ENCODE measurements at regions not wholly inside any gene's neighbourhood (a gene's known extent, or its start where the extent isn't known, plus 50 kb on each side); places are given as distances from the start of the nearest gene placed in this dataset.

DNA sequence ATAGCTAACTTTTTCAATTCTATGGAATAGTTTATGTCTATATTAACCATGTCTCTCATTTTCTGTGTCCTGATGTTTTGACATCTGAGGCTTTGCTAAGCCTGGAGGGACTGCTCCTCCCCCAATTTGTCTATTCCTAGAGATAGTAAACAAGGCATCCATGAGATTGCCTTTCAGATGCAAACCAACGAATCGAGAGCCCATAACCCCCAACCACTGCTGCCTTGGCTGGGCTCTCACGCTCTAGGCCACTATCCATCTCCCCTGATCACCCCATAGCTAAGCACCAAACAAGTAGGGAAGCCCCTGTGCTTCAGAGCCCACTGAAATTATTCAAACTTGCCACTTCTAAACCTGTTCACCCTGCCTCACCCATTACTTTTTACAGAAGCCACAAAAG is 437.7 kb downstream of the SETD4 start:
- Mint-ChIP-seq H3K27ac (no peak overlapping the region), H3K27me3 (ENCODE audit: low read depth in 3 of 3) (peaks cover 0 to 2% (median 2%) of the 10 kb centered on the region in 3 donors), H3K4me1 (no peaks in the 10 kb centered on the region), H3K36me3 (no peaks in the 10 kb centered on the region), H3K4me3 (no peak overlapping the region), H3K9me3 (peaks cover 0 to 5% (median 3%) of the 10 kb centered on the region in 7 donors)
- Histone ChIP-seq H3K4me3 (replicated peaks in 1 of 3; ENCODE audit: low read depth in 2 of 3, low read length in 3 of 3) (no peak overlapping the region), H3K36me3 (replicated peaks in 1 of 2; ENCODE audit: control insufficient read depth in 1 of 2, insufficient read depth in 2 of 2, low read length in 2 of 2) (no peaks in the 10 kb centered on the region), H2AFZ (ENCODE audit: insufficient read depth, low read depth, low read length, poor library complexity, severe bottlenecking) (no peak overlapping the region), H3K4me1 (ENCODE audit: control insufficient read depth in 1 of 2, insufficient read depth in 2 of 2, low read length in 2 of 2) (no peaks in the 10 kb centered on the region), H3K27me3 (ENCODE audit: control insufficient read depth in 2 of 2, insufficient read depth in 2 of 2, low read length in 2 of 2) (no peaks in the 10 kb centered on the region), H3K79me2 (ENCODE audit: insufficient read depth, low read length) (no peaks in the 10 kb centered on the region), H3K4me2 (replicated peaks; ENCODE audit: extremely low read depth, low read length, poor library complexity, severe bottlenecking) (no peak overlapping the region), H3K9me3 (replicated peaks in 1 of 2; ENCODE audit: control insufficient read depth in 1 of 2, insufficient read depth in 1 of 2, low read length in 2 of 2) (no peaks in the 10 kb centered on the region), H3K9ac (ENCODE audit: insufficient read depth, low read length, poor library complexity, severe bottlenecking) (no peak overlapping the region), H4K20me1 (ENCODE audit: insufficient read depth, low read length) (no peaks in the 10 kb centered on the region), H3K27ac (ENCODE audit: low read depth in 1 of 2, low read length in 2 of 2) (no peak overlapping the region)
- DNase-seq = no peak
- WGBS (ENCODE audit: insufficient coverage) = 100% methylated on average over 3 of the region's 3 CpGs
- intact Hi-C loops (cut with micrococcal nuclease) = no loop called here
- TF ChIP-seq, protein P1, sequence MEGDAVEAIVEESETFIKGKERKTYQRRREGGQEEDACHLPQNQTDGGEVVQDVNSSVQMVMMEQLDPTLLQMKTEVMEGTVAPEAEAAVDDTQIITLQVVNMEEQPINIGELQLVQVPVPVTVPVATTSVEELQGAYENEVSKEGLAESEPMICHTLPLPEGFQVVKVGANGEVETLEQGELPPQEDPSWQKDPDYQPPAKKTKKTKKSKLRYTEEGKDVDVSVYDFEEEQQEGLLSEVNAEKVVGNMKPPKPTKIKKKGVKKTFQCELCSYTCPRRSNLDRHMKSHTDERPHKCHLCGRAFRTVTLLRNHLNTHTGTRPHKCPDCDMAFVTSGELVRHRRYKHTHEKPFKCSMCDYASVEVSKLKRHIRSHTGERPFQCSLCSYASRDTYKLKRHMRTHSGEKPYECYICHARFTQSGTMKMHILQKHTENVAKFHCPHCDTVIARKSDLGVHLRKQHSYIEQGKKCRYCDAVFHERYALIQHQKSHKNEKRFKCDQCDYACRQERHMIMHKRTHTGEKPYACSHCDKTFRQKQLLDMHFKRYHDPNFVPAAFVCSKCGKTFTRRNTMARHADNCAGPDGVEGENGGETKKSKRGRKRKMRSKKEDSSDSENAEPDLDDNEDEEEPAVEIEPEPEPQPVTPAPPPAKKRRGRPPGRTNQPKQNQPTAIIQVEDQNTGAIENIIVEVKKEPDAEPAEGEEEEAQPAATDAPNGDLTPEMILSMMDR (IDR thresholded peaks at IDR 0.05) = no peak

DNA sequence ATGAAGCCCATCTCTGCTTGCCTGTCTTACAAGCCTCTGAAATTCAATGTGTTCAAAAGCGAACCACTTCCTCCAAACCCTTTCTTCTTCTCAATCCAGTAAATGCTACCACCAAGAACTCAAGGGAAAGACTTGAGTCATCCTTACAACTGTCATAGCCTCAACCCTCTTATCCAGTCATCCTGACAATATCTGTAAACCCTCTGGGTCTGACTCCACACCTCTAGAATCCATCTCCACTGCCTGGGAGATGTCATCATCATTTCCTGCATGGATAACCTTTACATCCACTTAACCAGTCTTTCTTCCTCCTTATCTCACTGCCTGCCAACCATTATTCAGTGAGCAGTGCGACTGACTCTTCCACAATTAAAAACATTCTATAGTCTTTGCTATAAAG is 441.1 kb downstream of the SETD4 start:
- Histone ChIP-seq H3K79me2 (ENCODE audit: insufficient read depth, low read length) (no peaks in the 10 kb centered on the region), H2AFZ (ENCODE audit: insufficient read depth, low read depth, low read length, poor library complexity, severe bottlenecking) (no peak overlapping the region), H3K4me1 (ENCODE audit: control insufficient read depth in 1 of 2, insufficient read depth in 2 of 2, low read length in 2 of 2) (peaks cover 0 to 6% of the 10 kb centered on the region in 2 donors), H3K27ac (ENCODE audit: low read depth in 1 of 2, low read length in 2 of 2) (no peak overlapping the region), H3K36me3 (replicated peaks in 1 of 2; ENCODE audit: control insufficient read depth in 1 of 2, insufficient read depth in 2 of 2, low read length in 2 of 2) (no peaks in the 10 kb centered on the region), H3K9ac (ENCODE audit: insufficient read depth, low read length, poor library complexity, severe bottlenecking) (no peak overlapping the region), H3K27me3 (ENCODE audit: control insufficient read depth in 2 of 2, insufficient read depth in 2 of 2, low read length in 2 of 2) (no peaks in the 10 kb centered on the region), H3K9me3 (replicated peaks in 1 of 2; ENCODE audit: control insufficient read depth in 1 of 2, insufficient read depth in 1 of 2, low read length in 2 of 2) (no peaks in the 10 kb centered on the region), H4K20me1 (ENCODE audit: insufficient read depth, low read length) (no peaks in the 10 kb centered on the region), H3K4me3 (replicated peaks in 1 of 3; ENCODE audit: low read depth in 2 of 3, low read length in 3 of 3) (no peak overlapping the region), H3K4me2 (replicated peaks; ENCODE audit: extremely low read depth, low read length, poor library complexity, severe bottlenecking) (no peak overlapping the region)
- H3K9me3 Mint-ChIP-seq = peaks cover 0 to 5% (median 3%) of the 10 kb centered on the region in 7 donors
- no peak overlapping the region for H3K27ac Mint-ChIP-seq
- no peaks in the 10 kb centered on the region for H3K36me3 Mint-ChIP-seq
- peaks cover 7% of the 10 kb centered on the region for H3K4me1 Mint-ChIP-seq
- no peak overlapping the region for H3K4me3 Mint-ChIP-seq
- WGBS (ENCODE audit: insufficient coverage) = 88% methylated on average over 2 of the region's 2 CpGs
- TF ChIP-seq, protein P1 (IDR thresholded peaks at IDR 0.05) = no peak
- DNase-seq = no peak
- peaks cover 0 to 2% (median 0%) of the 10 kb centered on the region in 3 donors for H3K27me3 Mint-ChIP-seq (ENCODE audit: low read depth in 3 of 3)
- intact Hi-C loops (cut with micrococcal nuclease) = no loop called here

All from CD14-positive monocyte (primary cell).